H1 (cell line): ENCODE measurements at regions not wholly inside any gene's neighbourhood (a gene's known extent, or its start where the extent isn't known, plus 50 kb on each side); places are given as distances from the start of the nearest gene placed in this dataset.

ENCODE experiments used
- ASH2L ChIP-seq: fragments of 200-600, 300-600 bp; sonication (generic); IDR thresholded peaks from one replicate; pipeline ENCODE4 v1.7.1; 2017; ENCODE audit warnings: low read length
- BCL11A ChIP-seq, 2 experiments: IDR thresholded peaks; one replicate each; pipeline ENCODE4 v1.6.1; 2011; ENCODE audit warnings: low read depth in 2 of 2, low read length in 2 of 2, mild to moderate bottlenecking in 2 of 2
- EGR1 ChIP-seq: IDR thresholded peaks from 2 replicates; pipeline ENCODE4 v1.6.1; 2011; ENCODE audit warnings: low read depth, low read length, borderline replicate concordance
- EP300 ChIP-seq, 2 experiments: IDR thresholded peaks; 1 replicate in 1 of 2; 2 replicates in 1 of 2; pipeline ENCODE4 v1.6.1; 2011 to 2012; ENCODE audit warnings: low read depth in 2 of 2, low read length in 2 of 2, mild to moderate bottlenecking in 2 of 2, borderline replicate concordance in 1 of 2, inconsistent platforms in 1 of 2, moderate library complexity in 1 of 2
- SP2 ChIP-seq: IDR thresholded peaks from 2 replicates; pipeline ENCODE4 v1.6.1; 2012; ENCODE audit warnings: mild to moderate bottlenecking, low read length, inconsistent platforms
- SUZ12 ChIP-seq: fragments of 200-600 bp; sonication (generic); IDR thresholded peaks from 2 replicates; pipeline ENCODE4 v1.6.1; 2012; ENCODE audit warnings: mild to moderate bottlenecking, inconsistent platforms, low read length, moderate library complexity, mixed read lengths

DNA sequence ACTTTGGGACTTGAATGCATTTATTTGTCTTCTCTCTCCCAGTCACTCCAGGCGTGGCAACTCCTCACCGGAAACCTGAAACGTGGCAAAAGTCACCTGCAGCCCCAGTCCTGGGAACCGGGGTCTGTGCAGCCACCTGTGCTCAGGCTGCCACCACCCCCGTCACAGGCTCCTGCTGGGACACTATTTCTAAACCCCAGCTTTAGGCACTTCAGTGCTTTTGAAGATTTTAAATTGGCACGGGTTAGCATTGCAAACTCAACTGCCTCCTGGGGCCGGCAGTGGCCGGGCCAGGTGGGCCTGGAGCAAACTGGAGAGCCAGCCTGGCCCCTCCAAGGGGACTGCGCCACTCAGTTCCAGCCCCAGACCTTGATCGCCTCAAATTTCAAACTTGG, 146.7 kb upstream of the IQSEC1 start (continued):
- TF ChIP-seq BCL11A (IDR thresholded peaks at IDR 0.05; ENCODE audit: low read depth in 2 of 2, low read length in 2 of 2) (no peak), ASH2L (no peak), SP2 (no peak), EGR1 (no peak), EP300 (IDR thresholded peaks at IDR 0.05; ENCODE audit: borderline replicate concordance in 1 of 2, low read depth in 2 of 2, low read length in 2 of 2) (no peak), SUZ12 (no peak)
